Astrocyte of the spinal cord (primary cell): ENCODE measurements at regions not wholly inside any gene's neighbourhood (a gene's known extent, or its start where the extent isn't known, plus 50 kb on each side); places are given as distances from the start of the nearest gene placed in this dataset.
"Not testable (repeated sequence)": the region's sequence is repeated elsewhere in the genome, so short reads cannot be mapped to it uniquely, and the experiment has no call there.

Experiments used
- DNase-seq: peaks from one replicate; pipeline ENCODE4 v3.0.0; 2011; ENCODE audit warnings: low read depth, low spot score
- H3K4me3 ChIP-seq: 2 replicates; pipeline ENCODE4 v1.5.1; 2011; ENCODE audit warnings: low read depth, mild to moderate bottlenecking, low read length, moderate library complexity
- CTCF ChIP-seq: IDR thresholded peaks from 2 replicates; pipeline ENCODE4 v1.5.1; 2012; ENCODE audit warnings: low read depth, mild to moderate bottlenecking, low read length, inconsistent platforms
- in situ Hi-C: cut with HindIII; loops from 2 replicates; pipeline ENCODE4 v1.10.0; 2017; ENCODE audit warnings: low sequenced_read_pairs

- TF ChIP-seq CTCF, result no peak
- in situ Hi-C loops, result no loop called here
- H3K4me3 ChIP-seq, result no peak overlapping the region
- DNase-seq, result no peak
Observed at GRCh38 chr15:81843226-81843625, 202.6 kb downstream of the MEX3B start.

- in situ Hi-C loops, result no loop called here
- no peak for DNase-seq
- H3K4me3 ChIP-seq, result no peak overlapping the region
- TF ChIP-seq CTCF, result no peak
Observed at GRCh38 chr15:81839387-81839786, 206.4 kb downstream of the MEX3B start.

- DNase-seq, result no peak
- no peak overlapping the region for H3K4me3 ChIP-seq
- in situ Hi-C loops, result no loop called here
- no peak for TF ChIP-seq CTCF
Observed at GRCh38 chr15:81835731-81836130, 210.1 kb downstream of the MEX3B start.

- no peak for DNase-seq
- in situ Hi-C loops, result no loop called here
- TF ChIP-seq CTCF, result no peak
- no peak overlapping the region for H3K4me3 ChIP-seq
Observed at GRCh38 chr15:81830520-81830919, 215.3 kb downstream of the MEX3B start.

GRCh38 chr15:81829918-81830317 lies 215.9 kb downstream of the MEX3B start:
- in situ Hi-C loops, result no loop called here
- no peak for DNase-seq
- TF ChIP-seq CTCF, result no peak
- H3K4me3 ChIP-seq, result no peak overlapping the region

- TF ChIP-seq CTCF, result no peak
- no peak for DNase-seq
- in situ Hi-C loops, result no loop called here
- H3K4me3 ChIP-seq, result no peak overlapping the region
Observed at GRCh38 chr15:81828135-81828534, 217.7 kb downstream of the MEX3B start.

- DNase-seq, result no peak
- in situ Hi-C loops, result no loop called here
- no peak overlapping the region for H3K4me3 ChIP-seq
- no peak for TF ChIP-seq CTCF
Observed at GRCh38 chr15:81825136-81825535, 220.7 kb downstream of the MEX3B start.

GRCh38 chr15:81822587-81822986 lies 223.2 kb downstream of the MEX3B start:
- DNase-seq, H3K4me3 ChIP-seq, in situ Hi-C loops: not testable (repeated sequence)
